Trophoblast cell (in vitro differentiated cells and primary cell): ENCODE measurements at regions not wholly inside any gene's neighbourhood (a gene's known extent, or its start where the extent isn't known, plus 50 kb on each side); places are given as distances from the start of the nearest gene placed in this dataset.
"Not testable (repeated sequence)": the region's sequence is repeated elsewhere in the genome, so short reads cannot be mapped to it uniquely, and the experiment has no call there.

ENCODE experiments used
- DNase-seq, 2 donors: peaks; one replicate each; pipeline ENCODE4 v3.0.0-alpha.2; 2016
- H2AFZ ChIP-seq: 2 replicates; pipeline ENCODE4 v1.6.1; 2013; ENCODE audit warnings: low read length, moderate library complexity, mild to moderate bottlenecking; ENCODE audit not compliant: insufficient read depth, poor library complexity
- H2AK5ac ChIP-seq: 2 replicates; pipeline ENCODE4 v1.6.1; 2013; ENCODE audit warnings: mild to moderate bottlenecking, low read length
- H2BK120ac ChIP-seq: 2 replicates; pipeline ENCODE4 v1.6.1; 2013; ENCODE audit warnings: low read length, mild to moderate bottlenecking, moderate library complexity; ENCODE audit not compliant: insufficient read depth, poor library complexity
- H2BK12ac ChIP-seq: 2 replicates; pipeline ENCODE4 v1.6.1; 2013; ENCODE audit warnings: mild to moderate bottlenecking, low read length, moderate library complexity
- H2BK5ac ChIP-seq: 2 replicates; pipeline ENCODE4 v1.6.1; 2013; ENCODE audit warnings: low read length, low read depth, moderate library complexity, mild to moderate bottlenecking; ENCODE audit not compliant: poor library complexity
- H3K14ac ChIP-seq: 2 replicates; pipeline ENCODE4 v1.6.1; 2013; ENCODE audit warnings: mild to moderate bottlenecking, low read length
- H3K18ac ChIP-seq: 2 replicates; pipeline ENCODE4 v1.6.1; 2013; ENCODE audit warnings: mild to moderate bottlenecking, low read length
- H3K23ac ChIP-seq: 2 replicates; pipeline ENCODE4 v1.6.1; 2013; ENCODE audit warnings: low read length
- H3K27ac ChIP-seq: 2 replicates; pipeline ENCODE4 v1.5.1; 2013; ENCODE audit warnings: low read depth, mild to moderate bottlenecking, inconsistent platforms, low read length, moderate library complexity
- H3K27me3 ChIP-seq: 2 replicates; pipeline ENCODE4 v1.6.1; 2013; ENCODE audit warnings: inconsistent platforms, mild to moderate bottlenecking, low read length, moderate library complexity; ENCODE audit not compliant: insufficient read depth
- H3K36me3 ChIP-seq, 2 experiments: 1 replicate in 1 of 2; 2 replicates in 1 of 2; pipeline ENCODE4 v1.6.1; 2013; ENCODE audit warnings: low read length in 2 of 2, mild to moderate bottlenecking in 2 of 2, moderate library complexity in 1 of 2; ENCODE audit not compliant: insufficient read depth in 2 of 2, control insufficient read depth in 1 of 2
- H3K4ac ChIP-seq: 2 replicates; pipeline ENCODE4 v1.6.1; 2013; ENCODE audit warnings: low read depth, mild to moderate bottlenecking, low read length, moderate library complexity
- H3K4me1 ChIP-seq, 2 experiments: 1 replicate in 1 of 2; 2 replicates in 1 of 2; pipeline ENCODE4 v1.6.1; 2013; ENCODE audit warnings: low read length in 2 of 2, mild to moderate bottlenecking in 2 of 2, moderate library complexity in 1 of 2; ENCODE audit not compliant: insufficient read depth in 2 of 2, control insufficient read depth in 1 of 2
- H3K4me2 ChIP-seq: 2 replicates; pipeline ENCODE4 v1.6.1; 2013; ENCODE audit warnings: inconsistent platforms, mild to moderate bottlenecking, low read length, moderate library complexity
- H3K4me3 ChIP-seq: 2 replicates; pipeline ENCODE4 v1.5.1; 2013; ENCODE audit warnings: mild to moderate bottlenecking, low read depth, low read length, inconsistent platforms
- H3K79me1 ChIP-seq: one replicate; pipeline ENCODE4 v1.6.1; 2013; ENCODE audit warnings: low read length
- H3K79me2 ChIP-seq: 2 replicates; pipeline ENCODE4 v1.6.1; 2013; ENCODE audit warnings: low read length, mild to moderate bottlenecking; ENCODE audit not compliant: control insufficient read depth, insufficient read depth, poor library complexity
- H3K9ac ChIP-seq: 2 replicates; pipeline ENCODE4 v1.6.1; 2013; ENCODE audit warnings: mild to moderate bottlenecking, low read length
- H3K9me3 ChIP-seq: 2 replicates; pipeline ENCODE4 v1.6.1; 2013; ENCODE audit warnings: low read depth, mild to moderate bottlenecking, control low read depth, inconsistent platforms, low read length; ENCODE audit not compliant: insufficient read depth
- H4K12ac ChIP-seq: 2 replicates; pipeline ENCODE4 v1.6.1; 2013; ENCODE audit warnings: low read depth, mild to moderate bottlenecking, low read length, moderate library complexity
- H4K8ac ChIP-seq: 2 replicates; pipeline ENCODE4 v1.6.1; 2013; ENCODE audit warnings: low read depth, mild to moderate bottlenecking, low read length, moderate library complexity
- H4K91ac ChIP-seq: one replicate; pipeline ENCODE4 v1.6.1; 2013; ENCODE audit warnings: low read depth, mild to moderate bottlenecking, low read length, moderate library complexity
- WGBS: extraction: QIAGEN DNeasy Blood & Tissue Kit; methylation state at CpG from one replicate; pipeline ENCODE4 v1.1.7; 2013; ENCODE audit warnings: missing lambda C conversion rate; ENCODE audit not compliant: insufficient read length, insufficient coverage; ENCODE audit errors: extremely low coverage; 5-methylcytosine and 5-hydroxymethylcytosine counted together

DNA sequence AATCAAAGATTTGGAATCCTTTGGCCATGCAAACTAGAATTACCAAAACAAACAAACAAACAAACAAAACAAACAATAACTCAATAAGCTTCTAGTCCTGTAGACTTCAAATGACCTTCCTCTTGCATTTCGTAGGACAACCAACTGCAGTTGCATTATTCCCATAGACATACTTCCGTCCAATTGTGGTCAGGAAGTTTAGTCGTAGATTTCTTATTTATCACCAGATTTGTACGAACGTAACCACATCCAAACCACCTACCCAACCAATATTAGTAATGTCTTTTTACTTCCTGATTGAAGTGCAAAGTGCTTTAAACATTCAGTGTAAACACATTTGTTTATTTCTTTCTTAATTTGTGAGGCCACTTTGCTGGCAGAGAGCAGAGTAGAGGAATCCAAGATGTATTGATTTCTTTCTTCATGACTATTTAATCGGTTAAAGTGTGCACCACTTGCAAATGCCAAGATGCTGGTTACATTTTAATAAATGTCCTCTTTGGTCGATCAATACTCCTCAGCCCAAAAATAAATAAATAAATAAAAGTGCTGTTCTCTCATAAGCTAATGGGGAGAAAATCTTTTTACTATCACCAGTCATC is 1745.6 kb upstream of the CELF4 start:
- Histone ChIP-seq H3K9ac (no peak overlapping the region), H2BK5ac (no peak overlapping the region), H3K27me3 (no peaks in the 10 kb centered on the region), H3K14ac (no peak overlapping the region), H3K36me3 (peaks cover 2% of the 10 kb centered on the region in 2 experiments), H3K4me1 (no peaks in the 10 kb centered on the region), H4K91ac (no peak overlapping the region), H2BK120ac (no peak overlapping the region), H3K79me1 (no peaks in the 10 kb centered on the region), H3K27ac (no peak overlapping the region), H3K18ac (no peak overlapping the region), H3K4me2 (no peak overlapping the region), H3K4ac (no peak overlapping the region), H3K23ac (no peak overlapping the region), H2AFZ (no peak overlapping the region), H2BK12ac (no peak overlapping the region), H4K12ac (no peak overlapping the region), H3K79me2 (no peaks in the 10 kb centered on the region), H3K9me3 (peaks cover 16% of the 10 kb centered on the region), H3K4me3 (no peak overlapping the region), H4K8ac (no peak overlapping the region), H2AK5ac (no peak overlapping the region)
- no CpG with 5 or more reads among the region's 7 CpGs for WGBS
- no peak for DNase-seq

- not testable (repeated sequence) for H2BK12ac ChIP-seq, H3K27ac ChIP-seq, H2AFZ ChIP-seq, H3K4me3 ChIP-seq, H3K79me1 ChIP-seq, H3K36me3 ChIP-seq, DNase-seq, H3K23ac ChIP-seq, H4K91ac ChIP-seq, H3K14ac ChIP-seq, H3K18ac ChIP-seq, H4K12ac ChIP-seq, H3K4me2 ChIP-seq, H4K8ac ChIP-seq, H3K9ac ChIP-seq, H3K4ac ChIP-seq, H3K79me2 ChIP-seq, H2AK5ac ChIP-seq, H3K4me1 ChIP-seq, H2BK120ac ChIP-seq, H3K27me3 ChIP-seq, H2BK5ac ChIP-seq
- H3K9me3 ChIP-seq: peaks cover 16% of the 10 kb centered on the region
- WGBS: no CpG with 5 or more reads among the region's 36 CpGs
These were observed 1743.4 kb upstream of the CELF4 start for GRCh38 chr18:39308931-39309521.

DNA sequence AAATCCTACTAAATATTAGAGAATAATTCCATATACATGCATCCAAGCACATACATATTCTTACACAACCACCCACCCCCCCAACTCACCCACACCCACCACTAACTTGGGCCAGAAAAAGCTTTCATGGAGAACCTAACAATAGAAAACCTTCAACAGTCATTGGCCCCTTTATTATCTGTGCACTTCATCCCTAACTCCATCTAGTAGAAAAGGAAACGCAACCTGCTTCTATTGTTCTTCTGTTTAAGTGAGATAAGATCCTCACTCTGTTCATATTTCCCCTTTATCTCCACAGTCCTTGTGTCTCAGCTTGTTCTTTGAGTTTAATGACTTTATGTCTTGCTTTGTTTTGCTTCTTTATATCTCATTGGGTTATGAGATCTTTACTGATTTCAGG is 1740.2 kb upstream of the CELF4 start:
- no peak overlapping the region for H3K4ac ChIP-seq
- H3K23ac ChIP-seq: no peak overlapping the region
- H3K14ac ChIP-seq: no peak overlapping the region
- no peak overlapping the region for H4K91ac ChIP-seq
- H3K9me3 ChIP-seq: peaks cover 16% of the 10 kb centered on the region
- H3K4me3 ChIP-seq: no peak overlapping the region
- peaks cover 2% of the 10 kb centered on the region in 2 experiments for H3K36me3 ChIP-seq
- H4K12ac ChIP-seq: no peak overlapping the region
- no peak overlapping the region for H2BK120ac ChIP-seq
- DNase-seq: no peak
- no peak overlapping the region for H2BK5ac ChIP-seq
- no peak overlapping the region for H3K18ac ChIP-seq
- no peaks in the 10 kb centered on the region for H3K79me2 ChIP-seq
- no peak overlapping the region for H2AK5ac ChIP-seq
- H3K4me2 ChIP-seq: no peak overlapping the region
- no peak overlapping the region for H2AFZ ChIP-seq
- no peak overlapping the region for H3K27ac ChIP-seq
- H4K8ac ChIP-seq: no peak overlapping the region
- H3K9ac ChIP-seq: no peak overlapping the region
- WGBS: no CpG with 5 or more reads among the region's 1 CpG
- H3K79me1 ChIP-seq: no peaks in the 10 kb centered on the region
- H2BK12ac ChIP-seq: no peak overlapping the region
- H3K27me3 ChIP-seq: no peaks in the 10 kb centered on the region
- H3K4me1 ChIP-seq: no peaks in the 10 kb centered on the region

GRCh38 chr18:39302481-39302880 is 1736.9 kb upstream of the CELF4 start:
- Histone ChIP-seq H3K14ac (no peak overlapping the region), H3K4ac (no peak overlapping the region), H3K27me3 (no peaks in the 10 kb centered on the region), H3K9ac (no peak overlapping the region), H4K12ac (no peak overlapping the region), H4K8ac (no peak overlapping the region), H2BK5ac (no peak overlapping the region), H3K9me3 (no peaks in the 10 kb centered on the region), H3K79me1 (no peaks in the 10 kb centered on the region), H3K27ac (no peak overlapping the region), H3K4me1 (no peaks in the 10 kb centered on the region), H3K79me2 (no peaks in the 10 kb centered on the region), H3K18ac (no peak overlapping the region), H2AK5ac (no peak overlapping the region), H4K91ac (no peak overlapping the region), H3K23ac (no peak overlapping the region), H2BK12ac (no peak overlapping the region), H3K36me3 (no peaks in the 10 kb centered on the region), H3K4me3 (no peak overlapping the region), H2AFZ (no peak overlapping the region), H2BK120ac (no peak overlapping the region), H3K4me2 (no peak overlapping the region)
- no peak for DNase-seq
